Left lung (tissue), 4 donors: ENCODE measurements at regions not wholly inside any gene's neighbourhood (a gene's known extent, or its start where the extent isn't known, plus 50 kb on each side); places are given as distances from the start of the nearest gene placed in this dataset.

Experiments
- ATAC-seq: fragments of 200-7000 bp; cut with Tn5 transposase; one replicate; pipeline ENCODE4 v1.9.1; 2020; ENCODE audit warnings: moderate library complexity
- DNase-seq, 4 donors: peaks; one replicate each; pipeline ENCODE4 v3.0.0-alpha.2; 2013 to 2020
- H3K27ac ChIP-seq, 2 donors: fragments of 200-600 bp; sonication (generic) in 1 of 2; one replicate each; pipeline versions ENCODE4 v1.5.0 to v1.8.0; 2020 to 2021
- H3K27me3 ChIP-seq, 2 donors: fragments of 200-600 bp; sonication (generic) in 1 of 2; one replicate each; pipeline versions ENCODE4 v1.5.0 to v1.8.0; 2020 to 2021
- H3K36me3 ChIP-seq, 2 donors: fragments of 200-600 bp; sonication (generic) in 1 of 2; one replicate each; pipeline versions ENCODE4 v1.5.0 to v1.8.0; 2020 to 2021
- H3K4me1 ChIP-seq, 2 donors: fragments of 200-600 bp; one replicate each; pipeline ENCODE4 v1.8.0; 2021
- H3K4me3 ChIP-seq, 2 donors: fragments of 200-600 bp; sonication (generic) in 1 of 2; one replicate each; pipeline versions ENCODE4 v1.5.0 to v1.8.0; 2020 to 2021; ENCODE audit warnings: mild to moderate bottlenecking in 1 of 2
- H3K9me3 ChIP-seq, 2 donors: fragments of 200-600 bp; sonication (generic) in 1 of 2; one replicate each; pipeline versions ENCODE4 v1.5.0 to v1.8.0; 2020 to 2021
- CTCF ChIP-seq, 2 donors: fragments of 200-600 bp; sonication (generic) in 1 of 2; IDR thresholded peaks; one replicate each; pipeline versions ENCODE4 v1.5.0 to v1.8.0; 2021; ENCODE audit warnings: antibody characterized with exemption in 2 of 2
- intact Hi-C, 2 donors: fragments of 100-400 bp; cut with DNase I; formaldehyde crosslinking; loops; one replicate each; pipeline versions ENCODE4 v1.11.2 to v1.14.2; 2022
- donor health status: DM: no; HTN: yes; CAD: no.
- donor health status: DM: no; HTN: no; CAD: no.

- intact Hi-C loops: no loop called here
- Histone ChIP-seq H3K36me3 (no peaks in the 10 kb centered on the region), H3K9me3 (no peaks in the 10 kb centered on the region), H3K4me3 (no peak overlapping the region), H3K27me3 (no peaks in the 10 kb centered on the region), H3K27ac (no peak overlapping the region), H3K4me1 (no peaks in the 10 kb centered on the region)
- no peak for ATAC-seq
- DNase-seq: no peak
- TF ChIP-seq CTCF (IDR thresholded peaks at IDR 0.05): no peak
Measured at GRCh38 chr17:13746404-13746803, 144.7 kb upstream of the HS3ST3A1 start.

- Histone ChIP-seq H3K4me3 (no peak overlapping the region), H3K27ac (no peak overlapping the region), H3K27me3 (no peaks in the 10 kb centered on the region), H3K9me3 (no peaks in the 10 kb centered on the region), H3K36me3 (no peaks in the 10 kb centered on the region), H3K4me1 (no peaks in the 10 kb centered on the region)
- no peak for DNase-seq
- ATAC-seq: no peak
- intact Hi-C loops: no loop called here
- TF ChIP-seq CTCF (IDR thresholded peaks at IDR 0.05): no peak
Measured at GRCh38 chr17:13749166-13749890, 147.6 kb upstream of the HS3ST3A1 start.

- DNase-seq (no peak), ATAC-seq (no peak)
- Histone ChIP-seq H3K4me1 (no peaks in the 10 kb centered on the region), H3K4me3 (no peak overlapping the region), H3K27ac (no peak overlapping the region), H3K27me3 (no peaks in the 10 kb centered on the region), H3K9me3 (no peaks in the 10 kb centered on the region), H3K36me3 (no peaks in the 10 kb centered on the region)
- intact Hi-C loops: no loop called here
- no peak for TF ChIP-seq CTCF (IDR thresholded peaks at IDR 0.05)
Measured at GRCh38 chr17:13749891-13750235, 148.1 kb upstream of the HS3ST3A1 start.

GRCh38 chr17:13750816-13751793 is 149.4 kb upstream of the HS3ST3A1 start:
- intact Hi-C loops: no loop called here
- no peaks in the 10 kb centered on the region for H3K36me3 ChIP-seq
- H3K4me1 ChIP-seq: no peaks in the 10 kb centered on the region
- ATAC-seq (no peak), DNase-seq (no peak)
- no peaks in the 10 kb centered on the region for H3K27me3 ChIP-seq
- no peak overlapping the region for H3K27ac ChIP-seq
- H3K9me3 ChIP-seq: no peaks in the 10 kb centered on the region
- TF ChIP-seq CTCF (IDR thresholded peaks at IDR 0.05): no peak
- H3K4me3 ChIP-seq: no peak overlapping the region

DNA sequence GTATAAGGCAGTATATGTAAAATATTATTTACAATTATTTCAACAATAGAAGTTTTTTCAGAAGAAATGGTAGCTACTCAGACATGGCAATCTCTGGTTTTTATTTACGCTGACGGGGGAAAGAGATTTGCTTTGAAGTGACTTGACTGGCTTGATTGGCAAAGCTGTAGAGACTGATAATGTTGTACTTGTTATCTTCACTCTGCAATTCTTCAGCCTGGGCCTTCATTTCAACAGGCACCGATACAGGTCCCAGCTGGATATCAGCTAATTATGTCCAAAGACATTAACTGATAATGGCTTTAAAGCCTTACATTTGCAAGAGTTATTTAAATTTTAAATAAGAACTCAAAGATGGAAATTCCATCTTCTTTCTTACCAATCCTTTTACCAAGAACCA is 151.4 kb upstream of the HS3ST3A1 start:
- ATAC-seq: no peak
- no peaks in the 10 kb centered on the region for H3K36me3 ChIP-seq
- no peaks in the 10 kb centered on the region for H3K4me1 ChIP-seq
- no peak overlapping the region for H3K4me3 ChIP-seq
- DNase-seq: peak in 1 of 4 donors; percentile 10
- H3K27ac ChIP-seq: no peak overlapping the region
- intact Hi-C loops: no loop called here
- TF ChIP-seq CTCF (IDR thresholded peaks at IDR 0.05): no peak
- no peaks in the 10 kb centered on the region for H3K9me3 ChIP-seq
- H3K27me3 ChIP-seq: no peaks in the 10 kb centered on the region
